ENCODE measurements at regions not wholly inside any gene's neighbourhood (a gene's known extent, or its start where the extent isn't known, plus 50 kb on each side); places are given as distances from the start of the nearest gene placed in this dataset.

- TF ChIP-seq, protein P1, sequence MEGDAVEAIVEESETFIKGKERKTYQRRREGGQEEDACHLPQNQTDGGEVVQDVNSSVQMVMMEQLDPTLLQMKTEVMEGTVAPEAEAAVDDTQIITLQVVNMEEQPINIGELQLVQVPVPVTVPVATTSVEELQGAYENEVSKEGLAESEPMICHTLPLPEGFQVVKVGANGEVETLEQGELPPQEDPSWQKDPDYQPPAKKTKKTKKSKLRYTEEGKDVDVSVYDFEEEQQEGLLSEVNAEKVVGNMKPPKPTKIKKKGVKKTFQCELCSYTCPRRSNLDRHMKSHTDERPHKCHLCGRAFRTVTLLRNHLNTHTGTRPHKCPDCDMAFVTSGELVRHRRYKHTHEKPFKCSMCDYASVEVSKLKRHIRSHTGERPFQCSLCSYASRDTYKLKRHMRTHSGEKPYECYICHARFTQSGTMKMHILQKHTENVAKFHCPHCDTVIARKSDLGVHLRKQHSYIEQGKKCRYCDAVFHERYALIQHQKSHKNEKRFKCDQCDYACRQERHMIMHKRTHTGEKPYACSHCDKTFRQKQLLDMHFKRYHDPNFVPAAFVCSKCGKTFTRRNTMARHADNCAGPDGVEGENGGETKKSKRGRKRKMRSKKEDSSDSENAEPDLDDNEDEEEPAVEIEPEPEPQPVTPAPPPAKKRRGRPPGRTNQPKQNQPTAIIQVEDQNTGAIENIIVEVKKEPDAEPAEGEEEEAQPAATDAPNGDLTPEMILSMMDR (conservative IDR thresholded peaks at IDR 0.05; ENCODE audit: low read depth, low read length) = no peak
- no peak for TF ChIP-seq EZH2 (IDR thresholded peaks at IDR 0.05; ENCODE audit: borderline replicate concordance, low read depth, low read length, poor library complexity, severe bottlenecking)
Measured at GRCh38 chr6:114449659-114450058, 106.8 kb upstream of the HS3ST5 start.

All from A673 (cell line).